ENCODE measurements at regions not wholly inside any gene's neighbourhood (a gene's known extent, or its start where the extent isn't known, plus 50 kb on each side); places are given as distances from the start of the nearest gene placed in this dataset.

DNA sequence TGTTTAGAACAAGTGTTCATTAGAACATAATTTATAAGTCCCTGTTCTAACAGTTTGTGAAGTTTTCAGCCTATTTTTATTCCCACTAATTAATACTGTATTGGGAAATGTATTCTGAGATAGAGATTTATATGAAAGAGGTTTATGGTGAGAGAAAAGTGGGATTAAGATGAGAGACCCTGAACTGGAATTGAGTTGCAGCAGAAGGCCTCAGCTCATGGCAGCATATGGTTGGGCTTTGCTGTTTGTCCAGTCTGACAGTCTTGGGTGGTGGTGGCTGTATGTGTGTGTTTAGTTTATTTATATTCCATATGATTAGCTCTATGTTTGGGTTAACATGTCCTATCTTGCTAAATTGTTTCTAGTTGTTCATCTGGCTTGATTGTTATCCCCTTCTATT is 575.1 kb downstream of the SLITRK5 start:
- no peak for TF ChIP-seq POLR2A (IDR thresholded peaks at IDR 0.05)
- TF ChIP-seq, protein P1, sequence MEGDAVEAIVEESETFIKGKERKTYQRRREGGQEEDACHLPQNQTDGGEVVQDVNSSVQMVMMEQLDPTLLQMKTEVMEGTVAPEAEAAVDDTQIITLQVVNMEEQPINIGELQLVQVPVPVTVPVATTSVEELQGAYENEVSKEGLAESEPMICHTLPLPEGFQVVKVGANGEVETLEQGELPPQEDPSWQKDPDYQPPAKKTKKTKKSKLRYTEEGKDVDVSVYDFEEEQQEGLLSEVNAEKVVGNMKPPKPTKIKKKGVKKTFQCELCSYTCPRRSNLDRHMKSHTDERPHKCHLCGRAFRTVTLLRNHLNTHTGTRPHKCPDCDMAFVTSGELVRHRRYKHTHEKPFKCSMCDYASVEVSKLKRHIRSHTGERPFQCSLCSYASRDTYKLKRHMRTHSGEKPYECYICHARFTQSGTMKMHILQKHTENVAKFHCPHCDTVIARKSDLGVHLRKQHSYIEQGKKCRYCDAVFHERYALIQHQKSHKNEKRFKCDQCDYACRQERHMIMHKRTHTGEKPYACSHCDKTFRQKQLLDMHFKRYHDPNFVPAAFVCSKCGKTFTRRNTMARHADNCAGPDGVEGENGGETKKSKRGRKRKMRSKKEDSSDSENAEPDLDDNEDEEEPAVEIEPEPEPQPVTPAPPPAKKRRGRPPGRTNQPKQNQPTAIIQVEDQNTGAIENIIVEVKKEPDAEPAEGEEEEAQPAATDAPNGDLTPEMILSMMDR (IDR thresholded peaks at IDR 0.05) = no peak

Data from ovary (tissue), 3 donors.